Upper lobe of right lung (tissue), 1 donor: ENCODE measurements at regions not wholly inside any gene's neighbourhood (a gene's known extent, or its start where the extent isn't known, plus 50 kb on each side); places are given as distances from the start of the nearest gene placed in this dataset.

Experiments
- ATAC-seq: fragments of 200-7000 bp; cut with Tn5 transposase; one replicate; pipeline ENCODE4 v1.9.1; 2020; ENCODE audit warnings: mild to moderate bottlenecking, moderate library complexity
- DNase-seq: peaks from one replicate; pipeline ENCODE4 v3.0.0-alpha.2; 2020
- H3K27ac ChIP-seq: fragments of 200-600 bp; one replicate; pipeline ENCODE4 v1.8.0; 2022
- H3K27me3 ChIP-seq: fragments of 200-600 bp; one replicate; pipeline ENCODE4 v1.8.0; 2022; ENCODE audit warnings: mild to moderate bottlenecking
- H3K36me3 ChIP-seq: fragments of 200-600 bp; one replicate; pipeline ENCODE4 v1.8.0; 2022
- H3K4me1 ChIP-seq: fragments of 200-600 bp; one replicate; pipeline ENCODE4 v1.8.0; 2022
- H3K4me3 ChIP-seq: fragments of 200-600 bp; one replicate; pipeline ENCODE4 v1.8.0; 2022; ENCODE audit warnings: mild to moderate bottlenecking
- H3K9me3 ChIP-seq: fragments of 200-600 bp; one replicate; pipeline ENCODE4 v1.8.0; 2022
- CTCF ChIP-seq: fragments of 200-600 bp; IDR thresholded peaks from one replicate; pipeline ENCODE4 v1.8.0; 2022; ENCODE audit warnings: antibody characterized with exemption
- intact Hi-C: fragments of 100-400 bp; cut with DNase I; formaldehyde crosslinking; loops from one replicate; pipeline ENCODE4 v1.11.0; 2022
- donor health status: DM: no; HTN: yes; CAD: no; lungs with severe emphysema.

- intact Hi-C loops: no loop called here
- H3K36me3 ChIP-seq: no peaks in the 10 kb centered on the region
- no peak overlapping the region for H3K4me3 ChIP-seq
- no peak for ATAC-seq
- no peaks in the 10 kb centered on the region for H3K27me3 ChIP-seq
- H3K27ac ChIP-seq: no peak overlapping the region
- no peak for DNase-seq
- H3K9me3 ChIP-seq: no peaks in the 10 kb centered on the region
- TF ChIP-seq CTCF: no peak
- H3K4me1 ChIP-seq: no peaks in the 10 kb centered on the region
Observed at GRCh38 chr3:30181178-30181465, 425.3 kb upstream of the TGFBR2 start.

- DNase-seq (no peak), ATAC-seq (no peak)
- Histone ChIP-seq H3K27me3 (no peaks in the 10 kb centered on the region), H3K4me3 (no peak overlapping the region), H3K9me3 (no peaks in the 10 kb centered on the region), H3K27ac (no peak overlapping the region), H3K4me1 (no peaks in the 10 kb centered on the region), H3K36me3 (no peaks in the 10 kb centered on the region)
- TF ChIP-seq CTCF: no peak
- intact Hi-C loops: no loop called here
Observed at GRCh38 chr3:30181581-30181980, 424.8 kb upstream of the TGFBR2 start.

GRCh38 chr3:30183421-30183820 is 423.0 kb upstream of the TGFBR2 start:
- ATAC-seq: no peak
- Histone ChIP-seq H3K4me3 (no peak overlapping the region), H3K36me3 (no peaks in the 10 kb centered on the region), H3K9me3 (no peaks in the 10 kb centered on the region), H3K4me1 (no peaks in the 10 kb centered on the region), H3K27me3 (no peaks in the 10 kb centered on the region), H3K27ac (no peak overlapping the region)
- no peak for DNase-seq
- no peak for TF ChIP-seq CTCF
- intact Hi-C loops: no loop called here

- no peak overlapping the region for H3K27ac ChIP-seq
- no peak for DNase-seq
- no peak for TF ChIP-seq CTCF
- H3K4me1 ChIP-seq: no peaks in the 10 kb centered on the region
- intact Hi-C loops: no loop called here
- ATAC-seq: peak; percentile 63
- no peak overlapping the region for H3K4me3 ChIP-seq
- no peaks in the 10 kb centered on the region for H3K9me3 ChIP-seq
- H3K27me3 ChIP-seq: no peaks in the 10 kb centered on the region
- H3K36me3 ChIP-seq: no peaks in the 10 kb centered on the region
Observed at GRCh38 chr3:30184091-30184810, 422.1 kb upstream of the TGFBR2 start.

- Histone ChIP-seq H3K36me3 (no peaks in the 10 kb centered on the region), H3K4me1 (no peaks in the 10 kb centered on the region), H3K4me3 (no peak overlapping the region), H3K27me3 (no peaks in the 10 kb centered on the region), H3K27ac (no peak overlapping the region), H3K9me3 (no peaks in the 10 kb centered on the region)
- ATAC-seq (no peak), DNase-seq (no peak)
- no peak for TF ChIP-seq CTCF
- intact Hi-C loops: no loop called here
Observed at GRCh38 chr3:30185872-30186271, 420.5 kb upstream of the TGFBR2 start.

GRCh38 chr3:30186741-30187219 is 419.6 kb upstream of the TGFBR2 start:
- ATAC-seq (no peak), DNase-seq (no peak)
- no peak for TF ChIP-seq CTCF
- Histone ChIP-seq H3K4me1 (no peaks in the 10 kb centered on the region), H3K36me3 (no peaks in the 10 kb centered on the region), H3K27ac (no peak overlapping the region), H3K4me3 (no peak overlapping the region), H3K9me3 (no peaks in the 10 kb centered on the region), H3K27me3 (no peaks in the 10 kb centered on the region)
- intact Hi-C loops: no loop called here
